HG03439 (cell line): ENCODE measurements at regions not wholly inside any gene's neighbourhood (a gene's known extent, or its start where the extent isn't known, plus 50 kb on each side); places are given as distances from the start of the nearest gene placed in this dataset.

Experiments used
- ATAC-seq: cut with Tn5 transposase; IDR thresholded peaks from one replicate; pipeline ENCODE4 v1.9.1; 2021; ENCODE audit warnings: mild to moderate bottlenecking, moderate library complexity; ENCODE audit not compliant: unreplicated experiment

GRCh38 chr14:50036637-50037036 lies 79.7 kb downstream of the VCPKMT start:
- ATAC-seq: no peak

- ATAC-seq: no peak
These were observed 79.1 kb downstream of the VCPKMT start for GRCh38 chr14:50037240-50037639.

- no peak for ATAC-seq
These were observed 78.5 kb downstream of the VCPKMT start for GRCh38 chr14:50037852-50038251.

- peak; percentile 93 for ATAC-seq
These were observed 77.8 kb downstream of the VCPKMT start for GRCh38 chr14:50038398-50039119.

- ATAC-seq: no peak
These were observed 77.3 kb downstream of the VCPKMT start for GRCh38 chr14:50039120-50039517.

GRCh38 chr14:50039734-50040400 lies 76.5 kb downstream of the VCPKMT start:
- ATAC-seq: no peak

GRCh38 chr14:50040401-50040775 lies 76.0 kb downstream of the VCPKMT start:
- no peak for ATAC-seq

GRCh38 chr14:50040895-50041465 lies 75.4 kb downstream of the VCPKMT start:
- ATAC-seq: no peak

GRCh38 chr14:50041980-50042379 lies 74.4 kb downstream of the VCPKMT start:
- ATAC-seq: no peak

GRCh38 chr14:50044042-50044651 lies 72.2 kb downstream of the VCPKMT start:
- no peak for ATAC-seq

- peak; percentile 66 for ATAC-seq
These were observed 71.2 kb downstream of the VCPKMT start for GRCh38 chr14:50045039-50045711.

GRCh38 chr14:50045837-50046236 lies 70.5 kb downstream of the VCPKMT start:
- no peak for ATAC-seq

GRCh38 chr14:50047274-50047676 lies 69.1 kb downstream of the VCPKMT start:
- ATAC-seq: peak; percentile 65

- ATAC-seq: no peak
These were observed 67.3 kb downstream of the VCPKMT start for GRCh38 chr14:50049093-50049492.

GRCh38 chr14:50049703-50050570 lies 66.4 kb downstream of the VCPKMT start:
- ATAC-seq: no peak

- no peak for ATAC-seq
These were observed 65.3 kb downstream of the VCPKMT start for GRCh38 chr14:50051106-50051505.

- no peak for ATAC-seq
These were observed 64.7 kb downstream of the VCPKMT start for GRCh38 chr14:50051706-50052105.

- ATAC-seq: no peak
These were observed 63.9 kb downstream of the VCPKMT start for GRCh38 chr14:50052517-50052916.

GRCh38 chr14:50053935-50054334 lies 62.4 kb downstream of the VCPKMT start:
- ATAC-seq: no peak

- no peak for ATAC-seq
These were observed 60.7 kb downstream of the VCPKMT start for GRCh38 chr14:50055461-50056228.
